GM12892 (cell line): ENCODE measurements at regions not wholly inside any gene's neighbourhood (a gene's known extent, or its start where the extent isn't known, plus 50 kb on each side); places are given as distances from the start of the nearest gene placed in this dataset.

Experiments
- DNase-seq: peaks from one replicate; pipeline ENCODE4 v3.0.0; 2011; ENCODE audit not compliant: insufficient read length
- FAIRE-seq: peaks from 2 replicates; lab custom pipeline; 2011; peaks lifted over from hg19 to GRCh38; lab: Jason Lieb, UNC
- POLR2A ChIP-seq: IDR thresholded peaks from 2 replicates; pipeline ENCODE4 v1.6.1; 2011; ENCODE audit warnings: low read depth, low read length, control low read depth
- POLR2AphosphoS5 ChIP-seq: IDR thresholded peaks from 2 replicates; pipeline ENCODE4 v1.6.1; 2011; ENCODE audit warnings: low read depth, low read length, control low read depth
- TAF1 ChIP-seq: IDR thresholded peaks from 2 replicates; pipeline ENCODE4 v1.6.1; 2011; ENCODE audit warnings: low read depth, mild to moderate bottlenecking, control low read depth, low read length, borderline replicate concordance

GRCh38 chr4:173698557-173699262 lies 168.7 kb upstream of the HAND2 start:
- TF ChIP-seq POLR2A (no peak), TAF1 (no peak), POLR2AphosphoS5 (no peak)
- DNase-seq (no peak), FAIRE-seq (no peak)

GRCh38 chr4:173697840-173698239 lies 167.8 kb upstream of the HAND2 start:
- DNase-seq (no peak), FAIRE-seq (no peak)

GRCh38 chr4:173696551-173696950 lies 166.5 kb upstream of the HAND2 start:
- TF ChIP-seq POLR2AphosphoS5 (no peak), TAF1 (no peak), POLR2A (no peak)
- no peak for DNase-seq
- FAIRE-seq, result no peak

More at GRCh38 chr4:173697840-173698239, 167.8 kb upstream of the HAND2 start:
- TF ChIP-seq POLR2AphosphoS5 (no peak), TAF1 (no peak), POLR2A (no peak)

- TF ChIP-seq TAF1 (no peak), POLR2A (no peak), POLR2AphosphoS5 (no peak)
- FAIRE-seq, result no peak
- DNase-seq, result no peak
Measured at GRCh38 chr4:173696011-173696410, 166.0 kb upstream of the HAND2 start.

- no peak for DNase-seq
Measured at GRCh38 chr4:173685831-173686210, 155.8 kb upstream of the HAND2 start.

GRCh38 chr4:173685165-173685830 lies 155.3 kb upstream of the HAND2 start:
- DNase-seq, result no peak
- TF ChIP-seq TAF1, result no peak
- no peak for TF ChIP-seq POLR2A
- TF ChIP-seq POLR2AphosphoS5, result no peak
- no peak for FAIRE-seq

More at GRCh38 chr4:173685831-173686210, 155.8 kb upstream of the HAND2 start:
- no peak for FAIRE-seq
- TF ChIP-seq POLR2A, result no peak
- no peak for TF ChIP-seq TAF1

GRCh38 chr4:173684223-173684622 lies 154.2 kb upstream of the HAND2 start:
- DNase-seq, result no peak
- FAIRE-seq, result no peak
- TF ChIP-seq POLR2AphosphoS5 (no peak), TAF1 (no peak), POLR2A (no peak)

- DNase-seq (no peak), FAIRE-seq (no peak)
- TF ChIP-seq POLR2A (no peak), TAF1 (no peak), POLR2AphosphoS5 (no peak)
Measured at GRCh38 chr4:173682609-173683008, 152.6 kb upstream of the HAND2 start.

GRCh38 chr4:173680278-173680677 lies 150.2 kb upstream of the HAND2 start:
- FAIRE-seq (no peak), DNase-seq (no peak)
- no peak for TF ChIP-seq POLR2AphosphoS5
- TF ChIP-seq POLR2A, result no peak
- no peak for TF ChIP-seq TAF1

GRCh38 chr4:173675446-173675845 lies 145.4 kb upstream of the HAND2 start:
- no peak for DNase-seq
- TF ChIP-seq POLR2A (no peak), POLR2AphosphoS5 (no peak), TAF1 (no peak)
- FAIRE-seq, result no peak

- FAIRE-seq, result no peak
Measured at GRCh38 chr4:173669460-173670179, 139.6 kb upstream of the HAND2 start.

More at GRCh38 chr4:173669460-173670179, 139.6 kb upstream of the HAND2 start:
- no peak for DNase-seq
- TF ChIP-seq TAF1, result no peak
- TF ChIP-seq POLR2AphosphoS5, result no peak
- TF ChIP-seq POLR2A, result no peak
